Nucleus accumbens (tissue), 56 donors: ENCODE measurements at regions not wholly inside any gene's neighbourhood (a gene's known extent, or its start where the extent isn't known, plus 50 kb on each side); places are given as distances from the start of the nearest gene placed in this dataset.

ENCODE experiments used
- DNase-seq, 56 donors: peaks; one replicate each; lab custom pipeline; 2025; lab: John Stamatoyannopoulos, UW

- no peak for DNase-seq
Observed at GRCh38 chr21:16913010-16913409, 599.8 kb upstream of the CXADR start.

- no peak for DNase-seq
Observed at GRCh38 chr21:16928439-16928838, 584.4 kb upstream of the CXADR start.

DNA sequence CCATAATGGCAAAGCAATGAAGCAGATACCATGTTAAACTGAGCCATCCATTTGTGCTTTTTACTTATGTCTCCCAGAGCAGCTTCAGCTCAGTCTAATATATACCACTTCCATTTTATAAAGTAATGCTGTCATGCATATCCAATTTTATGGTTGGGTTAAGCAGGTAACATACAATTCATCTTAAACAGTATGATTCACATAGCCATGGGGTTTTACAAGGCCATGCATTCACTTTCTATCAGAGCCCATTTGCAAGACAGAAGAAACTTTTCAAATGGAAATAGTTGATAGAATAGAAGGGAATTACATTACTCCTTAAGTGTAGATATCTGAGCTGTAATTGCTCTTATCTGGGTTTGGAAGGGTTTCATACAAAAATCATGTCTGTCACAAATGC lies 580.5 kb upstream of the CXADR start:
- no peak for DNase-seq

- no peak for DNase-seq
Observed at GRCh38 chr21:16942703-16943102, 570.1 kb upstream of the CXADR start.

GRCh38 chr21:16943231-16943630 lies 569.6 kb upstream of the CXADR start:
- no peak for DNase-seq

DNA sequence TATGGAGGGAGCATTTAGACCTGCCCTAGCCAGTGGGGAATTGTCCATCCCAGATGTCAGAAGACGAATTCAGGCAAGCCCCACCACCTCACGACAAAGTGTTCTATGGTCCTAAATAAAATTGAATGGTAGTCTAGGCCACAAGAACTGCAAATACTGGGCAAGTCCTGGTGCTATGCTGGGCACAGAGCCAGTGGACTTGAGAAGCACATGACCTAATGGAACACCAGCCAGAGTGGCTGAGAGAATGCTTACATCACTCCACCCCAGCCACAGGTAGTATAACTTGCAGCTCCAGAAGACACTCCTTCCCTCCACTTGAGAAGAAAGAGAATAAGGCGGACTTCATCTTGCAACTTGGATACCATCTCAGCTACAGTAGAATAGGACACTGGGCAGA lies 567.3 kb upstream of the CXADR start:
- no peak for DNase-seq

DNA sequence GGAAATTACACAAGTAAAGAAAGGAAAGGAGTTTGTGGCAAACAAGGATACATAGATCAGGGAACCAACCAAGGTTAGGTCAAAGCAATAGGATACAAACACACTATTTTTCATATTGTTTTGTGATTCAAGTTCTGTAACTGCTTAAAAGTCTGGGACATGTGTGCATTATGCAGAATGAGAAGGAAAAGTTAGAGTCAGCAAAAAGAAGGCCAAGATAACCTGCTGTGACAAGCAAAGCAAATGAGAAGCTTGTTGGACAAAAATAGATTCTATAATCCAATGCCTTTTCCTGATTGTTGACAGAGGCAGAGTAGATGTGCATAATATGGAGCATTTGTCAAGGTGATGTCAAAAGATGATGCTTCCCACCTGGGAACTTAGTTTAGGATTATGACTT lies 556.0 kb upstream of the CXADR start:
- DNase-seq = no peak

- no peak for DNase-seq
Observed at GRCh38 chr21:16965424-16965823, 547.4 kb upstream of the CXADR start.

DNA sequence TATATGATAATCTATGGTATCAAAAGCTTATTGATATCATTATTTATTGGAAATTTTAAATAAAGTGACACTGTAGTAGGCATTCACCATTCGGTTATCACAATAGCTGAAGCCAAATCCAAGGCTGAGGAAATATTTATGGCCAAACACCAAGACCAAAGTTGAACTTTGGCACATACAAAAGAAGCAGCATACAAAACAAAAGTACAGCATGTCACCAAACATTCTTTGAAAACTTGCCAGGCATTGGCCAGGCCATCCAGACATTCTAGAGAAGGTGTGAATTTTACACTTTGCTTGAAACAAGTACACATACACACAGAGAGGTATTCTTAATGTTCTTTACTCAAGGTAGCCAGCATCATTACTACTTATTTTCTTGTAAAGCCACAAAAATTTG lies 544.4 kb upstream of the CXADR start:
- DNase-seq = no peak

DNA sequence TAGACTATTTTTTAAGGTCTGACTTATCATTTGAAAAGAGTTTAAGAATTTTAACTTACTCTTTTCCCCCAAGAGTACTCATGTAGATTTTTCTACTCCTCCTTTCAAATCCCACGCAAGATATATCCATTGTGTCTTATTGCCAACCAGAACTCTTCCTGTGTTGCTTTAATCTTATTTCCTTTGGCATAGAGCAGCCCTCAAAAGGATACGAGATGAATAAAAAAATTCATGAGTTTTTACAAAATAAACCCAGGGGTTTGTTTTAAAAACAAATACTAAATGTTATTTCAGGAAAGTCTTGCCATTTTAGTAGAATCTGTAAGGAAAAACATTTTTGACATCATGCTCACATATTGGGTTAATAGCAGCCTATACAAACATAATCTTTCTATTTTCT lies 543.2 kb upstream of the CXADR start:
- DNase-seq = no peak

- DNase-seq = no peak
Observed at GRCh38 chr21:16974060-16974459, 538.8 kb upstream of the CXADR start.

DNA sequence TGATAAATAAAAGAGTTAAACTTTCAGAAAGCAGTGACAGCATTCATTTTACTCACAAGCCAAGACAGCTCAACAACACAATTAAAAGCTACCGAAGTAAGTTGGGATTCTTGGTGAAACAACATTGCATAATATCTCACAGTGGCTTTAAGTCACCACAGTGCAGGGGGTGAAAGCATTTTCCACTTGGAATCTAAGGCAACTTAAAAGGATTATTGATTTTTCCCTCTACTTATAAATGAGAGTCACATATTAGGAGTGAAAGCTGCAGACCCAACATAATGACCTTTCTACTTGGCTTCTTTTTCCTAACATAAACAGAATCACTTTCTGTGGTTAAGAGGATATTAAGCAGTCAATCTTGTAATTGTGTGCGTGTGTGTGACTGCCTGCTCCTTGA lies 536.6 kb upstream of the CXADR start:
- DNase-seq = no peak

DNA sequence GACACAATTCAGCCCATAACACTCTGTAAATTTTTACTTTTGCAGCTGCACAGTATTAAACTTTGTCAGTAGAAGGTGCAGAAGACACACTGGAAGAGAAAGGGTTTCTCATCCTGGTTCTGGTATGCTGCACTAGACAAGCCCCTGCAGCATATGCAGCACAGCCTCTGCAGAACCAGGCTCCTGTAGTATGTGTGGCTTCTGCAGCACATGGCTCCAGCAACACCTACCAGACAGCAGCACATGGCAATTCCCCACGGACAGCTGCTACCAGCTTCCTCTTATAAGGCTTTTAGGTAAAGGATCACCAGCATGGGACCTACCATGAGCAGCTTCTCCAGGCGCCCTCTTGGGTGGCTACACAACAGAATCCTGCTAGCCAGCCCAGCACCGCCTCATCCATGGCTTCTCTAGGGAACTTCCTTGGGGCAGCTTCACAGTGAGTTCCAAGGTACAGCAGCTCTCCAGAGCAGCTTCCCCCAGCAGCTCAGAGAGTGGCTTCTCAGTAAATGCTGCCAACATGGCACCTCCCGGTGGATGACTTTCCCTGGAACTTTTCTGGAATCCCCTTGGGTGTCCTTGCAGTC lies 534.4 kb upstream of the CXADR start:
- DNase-seq = no peak

DNA sequence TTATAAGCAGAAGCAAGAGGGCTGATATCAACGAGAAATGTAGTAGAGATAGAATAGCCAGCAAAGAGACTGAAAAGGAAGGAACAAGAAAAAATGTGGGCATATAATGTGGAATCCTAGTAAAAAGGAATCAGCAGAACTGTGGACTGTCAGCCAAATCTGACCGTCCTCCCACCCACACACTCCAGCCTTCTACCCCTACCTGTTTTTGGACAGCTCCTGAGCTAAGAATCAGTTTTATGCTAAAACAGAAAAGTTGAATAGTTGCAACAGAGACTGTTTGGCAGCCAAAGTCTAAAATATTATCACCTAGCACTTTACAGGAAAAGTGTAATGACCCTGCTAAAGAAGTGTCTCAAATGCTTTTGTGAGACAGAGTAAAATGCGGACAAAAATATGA lies 533.3 kb upstream of the CXADR start:
- DNase-seq = no peak

GRCh38 chr21:16983420-16983819 lies 529.4 kb upstream of the CXADR start:
- DNase-seq = no peak

GRCh38 chr21:16992448-16992847 lies 520.4 kb upstream of the CXADR start:
- DNase-seq = no peak

DNA sequence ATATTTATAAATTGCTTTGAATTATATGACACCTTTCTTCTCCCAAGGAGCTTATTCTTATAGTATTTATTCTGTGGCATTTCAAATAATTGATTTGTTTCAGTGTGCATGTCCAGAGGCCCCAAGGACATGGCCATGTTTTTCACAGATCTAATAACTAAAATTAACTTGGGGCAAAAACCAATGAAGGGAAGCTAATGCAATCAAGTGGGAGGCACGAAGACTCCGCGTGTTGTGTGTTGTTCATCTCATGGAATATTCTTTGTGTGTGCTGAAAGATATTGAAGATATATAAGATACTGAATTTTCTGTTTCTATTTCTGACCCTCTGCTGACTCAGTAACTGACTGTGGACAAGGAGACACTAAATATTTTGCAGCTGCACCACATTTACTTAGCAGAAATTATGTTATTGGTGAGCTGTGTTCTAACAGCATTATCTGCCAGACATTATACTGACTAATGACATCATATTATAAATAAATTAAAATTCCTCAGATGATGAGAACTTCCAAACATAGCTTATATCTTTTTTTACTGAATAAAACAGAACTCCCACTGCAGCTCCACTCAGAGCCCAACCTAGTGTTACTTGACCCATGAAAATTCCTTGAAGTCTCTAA lies 519.3 kb upstream of the CXADR start:
- no peak for DNase-seq

- DNase-seq = no peak
Observed at GRCh38 chr21:17002594-17003257, 510.1 kb upstream of the CXADR start.

GRCh38 chr21:17003258-17003615 lies 509.6 kb upstream of the CXADR start:
- no peak for DNase-seq

GRCh38 chr21:17003763-17004373 lies 509.0 kb upstream of the CXADR start:
- DNase-seq = no peak

DNA sequence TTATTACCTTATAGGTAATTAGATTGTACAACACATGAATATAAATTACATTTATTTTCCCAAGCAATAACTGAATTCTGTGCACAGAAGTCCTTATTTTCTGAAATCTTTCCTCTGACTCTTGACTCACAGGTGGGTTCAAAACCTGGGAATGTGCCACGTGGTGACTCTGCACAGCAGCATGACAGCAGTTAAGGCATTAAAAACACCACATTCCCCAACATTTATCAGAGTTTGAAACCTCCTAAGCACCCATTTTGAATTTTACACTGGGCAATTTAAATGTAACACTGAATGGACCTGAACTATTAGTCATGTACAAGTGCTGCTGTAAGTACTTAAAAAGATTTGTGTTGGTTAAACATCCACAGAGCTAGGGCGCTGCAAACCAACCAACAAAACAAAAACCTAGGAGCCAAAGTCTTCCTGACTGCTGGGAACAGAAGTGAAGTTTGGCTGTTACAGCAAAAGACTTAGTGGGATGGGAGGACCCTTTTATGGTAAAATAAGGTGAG lies 480.6 kb upstream of the CXADR start:
- DNase-seq = no peak

GRCh38 chr21:17044696-17045095 lies 468.1 kb upstream of the CXADR start:
- no peak for DNase-seq
